ENCODE measurements at regions not wholly inside any gene's neighbourhood (a gene's known extent, or its start where the extent isn't known, plus 50 kb on each side); places are given as distances from the start of the nearest gene placed in this dataset.
"Not testable (repeated sequence)": the region's sequence is repeated elsewhere in the genome, so short reads cannot be mapped to it uniquely, and the experiment has no call there.

DNA sequence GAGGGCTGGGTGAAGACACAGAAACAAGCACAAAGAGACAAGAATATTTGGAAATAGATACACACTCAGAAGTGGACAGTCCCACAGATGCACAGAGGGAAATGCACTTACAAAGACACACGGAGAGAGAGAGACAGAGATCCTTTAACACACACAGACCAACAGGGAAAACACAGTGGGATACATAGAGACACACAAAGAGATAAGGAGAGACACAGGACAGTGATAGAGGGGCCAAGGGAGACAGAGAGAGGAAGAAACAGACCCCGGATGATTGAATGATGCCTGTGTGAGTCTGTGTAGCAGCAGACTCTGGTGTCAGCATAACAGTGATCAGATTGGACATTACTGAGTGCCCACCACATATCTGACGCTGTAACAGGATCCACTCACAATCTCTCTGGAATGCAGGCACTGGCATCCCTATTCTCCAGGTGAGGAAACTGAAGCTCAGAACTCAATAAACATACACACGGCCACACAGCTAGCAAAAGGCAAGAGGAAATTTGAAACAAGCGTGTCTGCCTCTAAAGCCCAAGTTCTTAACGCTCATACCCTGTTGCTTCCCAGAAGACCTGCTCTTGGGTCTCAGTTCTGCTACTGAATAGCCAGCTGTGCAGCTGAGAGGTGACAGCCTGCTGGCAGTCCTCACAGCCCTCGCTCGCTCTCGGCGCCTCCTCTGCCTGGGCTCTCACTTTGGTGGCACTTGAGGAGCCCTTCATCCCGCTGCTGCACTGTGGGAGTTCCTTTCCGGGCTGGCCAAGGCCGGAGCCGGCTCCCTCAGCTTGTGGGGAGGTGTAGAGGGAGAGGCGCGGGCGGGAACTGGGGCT is 186.3 kb upstream of the NLRP1 start:
- H3K27ac ChIP-seq, result no peak overlapping the region
- no peaks in the 10 kb centered on the region for H3K4me1 ChIP-seq (replicated peaks)
- no peaks in the 10 kb centered on the region for H3K36me3 ChIP-seq
- intact Hi-C loops (cut with DNase I), result no loop called here
- no peaks in the 10 kb centered on the region for H3K9me3 ChIP-seq
- no peaks in the 10 kb centered on the region for H3K27me3 ChIP-seq (replicated peaks; ENCODE audit: insufficient read depth)
- no peak for DNase-seq (ENCODE audit: low spot score)
- TF ChIP-seq POLR2AphosphoS5 (IDR thresholded peaks at IDR 0.05) (no peak), POLR2A (IDR thresholded peaks at IDR 0.05) (no peak), CTCF (IDR thresholded peaks at IDR 0.05) (no peak)
- WGBS, result 49% methylated on average over 10 of the region's 17 CpGs
- no peak overlapping the region for H3K4me3 ChIP-seq

GRCh38 chr17:5771271-5771577 is 186.9 kb upstream of the NLRP1 start:
- DNase-seq (ENCODE audit: low spot score); H3K9me3 ChIP-seq; H3K4me1 ChIP-seq (replicated peaks); H3K4me3 ChIP-seq; H3K27me3 ChIP-seq (replicated peaks; ENCODE audit: insufficient read depth); H3K27ac ChIP-seq; H3K36me3 ChIP-seq; intact Hi-C loops (cut with DNase I): not testable (repeated sequence)
- 29% methylated on average over 18 of the region's 36 CpGs for WGBS

- H3K4me1 ChIP-seq (replicated peaks); H3K9me3 ChIP-seq; H3K27me3 ChIP-seq (replicated peaks; ENCODE audit: insufficient read depth); H3K27ac ChIP-seq; intact Hi-C loops (cut with DNase I); DNase-seq (ENCODE audit: low spot score); H3K36me3 ChIP-seq; H3K4me3 ChIP-seq: not testable (repeated sequence)
- 78% methylated on average over 11 of the region's 11 CpGs for WGBS
Measured at GRCh38 chr17:5772017-5772416, 187.7 kb upstream of the NLRP1 start.

DNA sequence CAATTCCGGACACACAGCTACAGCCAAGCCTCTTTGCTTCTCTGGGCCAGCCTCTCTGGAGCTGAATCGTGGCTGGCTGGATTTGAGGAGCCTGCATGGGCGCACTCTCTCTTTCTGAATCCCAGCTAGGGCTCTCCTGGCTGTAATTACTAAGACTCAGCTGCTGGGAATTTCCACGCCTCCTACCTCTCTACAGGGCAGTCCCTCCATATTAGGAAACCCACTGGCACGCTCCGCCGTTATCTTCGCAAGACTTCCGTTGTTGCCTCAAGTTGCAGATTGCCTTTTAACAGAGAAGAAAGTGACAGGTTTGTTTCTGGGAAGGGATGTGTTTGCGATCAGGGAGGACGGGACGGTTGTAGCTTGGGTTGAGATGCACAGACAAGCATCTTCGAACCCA is 188.4 kb upstream of the NLRP1 start:
- TF ChIP-seq POLR2A (IDR thresholded peaks at IDR 0.05), result no peak
- no peak for TF ChIP-seq POLR2AphosphoS5 (IDR thresholded peaks at IDR 0.05)
- no peak for TF ChIP-seq CTCF (IDR thresholded peaks at IDR 0.05)
- Histone ChIP-seq H3K9me3 (no peaks in the 10 kb centered on the region), H3K27me3 (replicated peaks; ENCODE audit: insufficient read depth) (no peaks in the 10 kb centered on the region), H3K27ac (no peak overlapping the region), H3K4me1 (replicated peaks) (no peaks in the 10 kb centered on the region), H3K36me3 (no peaks in the 10 kb centered on the region), H3K4me3 (no peak overlapping the region)
- WGBS, result 64% methylated on average over 13 of the region's 13 CpGs
- no peak for DNase-seq (ENCODE audit: low spot score)
- intact Hi-C loops (cut with DNase I), result no loop called here

DNA sequence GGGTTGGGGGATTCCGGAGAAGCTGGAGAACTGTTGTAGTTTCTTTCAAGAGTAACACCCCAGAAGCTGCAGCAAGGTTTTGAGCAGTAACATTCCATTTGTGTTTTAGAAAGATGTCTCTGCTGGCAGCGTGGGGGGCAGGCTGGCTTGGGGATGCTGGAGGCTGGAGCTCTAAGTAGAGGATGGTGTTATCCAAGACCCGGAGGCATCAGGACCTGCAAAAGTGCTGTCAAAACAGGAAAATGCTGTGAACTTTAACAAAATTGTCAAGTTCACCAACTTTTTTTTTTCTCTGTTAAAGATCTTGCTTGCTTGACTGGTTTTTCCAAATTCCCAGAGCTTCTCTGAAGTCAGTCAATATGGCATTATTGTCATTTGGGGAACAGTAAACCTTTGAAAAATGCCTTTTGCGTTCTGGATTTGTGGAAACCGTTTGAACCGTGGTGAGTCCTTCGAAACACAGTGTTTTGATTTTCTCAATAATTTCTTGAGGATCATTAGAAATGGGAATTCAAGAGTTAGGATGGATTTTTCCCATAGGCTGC is 189.6 kb upstream of the NLRP1 start:
- intact Hi-C loops (cut with DNase I), result no loop called here
- Histone ChIP-seq H3K4me1 (replicated peaks) (no peaks in the 10 kb centered on the region), H3K27ac (no peak overlapping the region), H3K27me3 (replicated peaks; ENCODE audit: insufficient read depth) (no peaks in the 10 kb centered on the region), H3K9me3 (no peaks in the 10 kb centered on the region), H3K4me3 (no peak overlapping the region), H3K36me3 (no peaks in the 10 kb centered on the region)
- DNase-seq (ENCODE audit: low spot score), result no peak
- TF ChIP-seq POLR2AphosphoS5 (IDR thresholded peaks at IDR 0.05) (peak; percentile 72), CTCF (IDR thresholded peaks at IDR 0.05) (no peak), POLR2A (IDR thresholded peaks at IDR 0.05) (no peak)
- 42% methylated on average over 7 of the region's 7 CpGs for WGBS

GRCh38 chr17:5775098-5775497 is 190.8 kb upstream of the NLRP1 start:
- intact Hi-C loops (cut with DNase I), result no loop called here
- H3K4me3 ChIP-seq, result no peak overlapping the region
- 59% methylated on average over 8 of the region's 8 CpGs for WGBS
- no peaks in the 10 kb centered on the region for H3K4me1 ChIP-seq (replicated peaks)
- no peaks in the 10 kb centered on the region for H3K36me3 ChIP-seq
- TF ChIP-seq POLR2AphosphoS5 (IDR thresholded peaks at IDR 0.05) (no peak), POLR2A (IDR thresholded peaks at IDR 0.05) (no peak), CTCF (IDR thresholded peaks at IDR 0.05) (no peak)
- DNase-seq (ENCODE audit: low spot score), result no peak
- no peak overlapping the region for H3K27ac ChIP-seq
- no peaks in the 10 kb centered on the region for H3K27me3 ChIP-seq (replicated peaks; ENCODE audit: insufficient read depth)
- no peaks in the 10 kb centered on the region for H3K9me3 ChIP-seq

All from prostate gland (tissue), 2 donors.